Endothelial cell (in vitro differentiated cells): ENCODE measurements at regions not wholly inside any gene's neighbourhood (a gene's known extent, or its start where the extent isn't known, plus 50 kb on each side); places are given as distances from the start of the nearest gene placed in this dataset.

Experiments
- DNase-seq: peaks from one replicate; pipeline ENCODE4 v3.0.0; 2021; ENCODE audit warnings: low spot score
- H3K27ac Mint-ChIP-seq: one replicate; pipeline ENCODE4 v1.8.0; 2021; ENCODE audit warnings: mixed read lengths, inconsistent platforms; ENCODE audit not compliant: unreplicated experiment
- H3K27me3 Mint-ChIP-seq: one replicate; pipeline ENCODE4 v1.8.0; 2021; ENCODE audit warnings: mild to moderate bottlenecking, moderate library complexity, mixed read lengths, inconsistent platforms; ENCODE audit not compliant: unreplicated experiment
- H3K36me3 Mint-ChIP-seq: one replicate; pipeline ENCODE4 v1.8.0; 2021; ENCODE audit warnings: mild to moderate bottlenecking, low read depth, mixed read lengths, inconsistent platforms; ENCODE audit not compliant: unreplicated experiment
- H3K4me1 Mint-ChIP-seq: one replicate; pipeline ENCODE4 v1.8.0; 2021; ENCODE audit warnings: mild to moderate bottlenecking, mixed read lengths, inconsistent platforms; ENCODE audit not compliant: unreplicated experiment
- H3K4me3 Mint-ChIP-seq: one replicate; pipeline ENCODE4 v1.8.0; 2021; ENCODE audit warnings: mild to moderate bottlenecking, mixed read lengths, inconsistent platforms; ENCODE audit not compliant: unreplicated experiment
- H3K9me3 Mint-ChIP-seq: one replicate; pipeline ENCODE4 v1.8.0; 2021; ENCODE audit warnings: mixed read lengths, inconsistent platforms; ENCODE audit not compliant: unreplicated experiment
- CTCF ChIP-seq: fragments of 200-600 bp; sonication (generic); IDR thresholded peaks from one replicate; pipeline ENCODE4 v1.5.0; 2021; ENCODE audit warnings: antibody characterized with exemption; ENCODE audit not compliant: unreplicated experiment

- no peaks in the 10 kb centered on the region for H3K27me3 Mint-ChIP-seq
- H3K9me3 Mint-ChIP-seq = no peaks in the 10 kb centered on the region
- H3K4me3 Mint-ChIP-seq = no peak overlapping the region
- no peak for TF ChIP-seq CTCF
- H3K4me1 Mint-ChIP-seq = no peaks in the 10 kb centered on the region
- no peak for DNase-seq
- H3K36me3 Mint-ChIP-seq = no peaks in the 10 kb centered on the region
- no peak overlapping the region for H3K27ac Mint-ChIP-seq
Observed at GRCh38 chr1:103171041-103171590, 62.8 kb upstream of the COL11A1 start.

- Mint-ChIP-seq H3K9me3 (no peaks in the 10 kb centered on the region), H3K4me1 (no peaks in the 10 kb centered on the region), H3K27me3 (no peaks in the 10 kb centered on the region), H3K4me3 (no peak overlapping the region), H3K27ac (no peak overlapping the region), H3K36me3 (no peaks in the 10 kb centered on the region)
- no peak for DNase-seq
- TF ChIP-seq CTCF = no peak
Observed at GRCh38 chr1:103170609-103171008, 62.3 kb upstream of the COL11A1 start.

- no peak for TF ChIP-seq CTCF
- Mint-ChIP-seq H3K4me3 (no peak overlapping the region), H3K27me3 (no peaks in the 10 kb centered on the region), H3K36me3 (no peaks in the 10 kb centered on the region), H3K4me1 (peaks cover 5% of the 10 kb centered on the region), H3K27ac (no peak overlapping the region), H3K9me3 (no peaks in the 10 kb centered on the region)
- no peak for DNase-seq
Observed at GRCh38 chr1:103162360-103162759, 54.0 kb upstream of the COL11A1 start.

GRCh38 chr1:103160281-103160680 is 52.0 kb upstream of the COL11A1 start:
- Mint-ChIP-seq H3K4me1 (peaks cover 5% of the 10 kb centered on the region), H3K4me3 (no peak overlapping the region), H3K36me3 (no peaks in the 10 kb centered on the region), H3K9me3 (no peaks in the 10 kb centered on the region), H3K27me3 (no peaks in the 10 kb centered on the region), H3K27ac (no peak overlapping the region)
- TF ChIP-seq CTCF = no peak
- no peak for DNase-seq
